VCaP (cell line): ENCODE measurements at regions not wholly inside any gene's neighbourhood (a gene's known extent, or its start where the extent isn't known, plus 50 kb on each side); places are given as distances from the start of the nearest gene placed in this dataset.

ENCODE experiments used
- H3K27ac ChIP-seq: fragments of 450-650 bp; 2 replicates; pipeline ENCODE4 v1.5.1; 2017
- TF ChIP-seq, protein P1 (sequence below): fragments of 450-650 bp; conservative IDR thresholded peaks from 2 replicates; pipeline ENCODE4 v1.5.1; 2017; ENCODE audit warnings: mild to moderate bottlenecking, moderate library complexity

GRCh38 chr9:84556556-84556955, 113.0 kb upstream of the NTRK2 start:
- TF ChIP-seq, protein P1, sequence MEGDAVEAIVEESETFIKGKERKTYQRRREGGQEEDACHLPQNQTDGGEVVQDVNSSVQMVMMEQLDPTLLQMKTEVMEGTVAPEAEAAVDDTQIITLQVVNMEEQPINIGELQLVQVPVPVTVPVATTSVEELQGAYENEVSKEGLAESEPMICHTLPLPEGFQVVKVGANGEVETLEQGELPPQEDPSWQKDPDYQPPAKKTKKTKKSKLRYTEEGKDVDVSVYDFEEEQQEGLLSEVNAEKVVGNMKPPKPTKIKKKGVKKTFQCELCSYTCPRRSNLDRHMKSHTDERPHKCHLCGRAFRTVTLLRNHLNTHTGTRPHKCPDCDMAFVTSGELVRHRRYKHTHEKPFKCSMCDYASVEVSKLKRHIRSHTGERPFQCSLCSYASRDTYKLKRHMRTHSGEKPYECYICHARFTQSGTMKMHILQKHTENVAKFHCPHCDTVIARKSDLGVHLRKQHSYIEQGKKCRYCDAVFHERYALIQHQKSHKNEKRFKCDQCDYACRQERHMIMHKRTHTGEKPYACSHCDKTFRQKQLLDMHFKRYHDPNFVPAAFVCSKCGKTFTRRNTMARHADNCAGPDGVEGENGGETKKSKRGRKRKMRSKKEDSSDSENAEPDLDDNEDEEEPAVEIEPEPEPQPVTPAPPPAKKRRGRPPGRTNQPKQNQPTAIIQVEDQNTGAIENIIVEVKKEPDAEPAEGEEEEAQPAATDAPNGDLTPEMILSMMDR: no peak
- no peak overlapping the region for H3K27ac ChIP-seq

DNA sequence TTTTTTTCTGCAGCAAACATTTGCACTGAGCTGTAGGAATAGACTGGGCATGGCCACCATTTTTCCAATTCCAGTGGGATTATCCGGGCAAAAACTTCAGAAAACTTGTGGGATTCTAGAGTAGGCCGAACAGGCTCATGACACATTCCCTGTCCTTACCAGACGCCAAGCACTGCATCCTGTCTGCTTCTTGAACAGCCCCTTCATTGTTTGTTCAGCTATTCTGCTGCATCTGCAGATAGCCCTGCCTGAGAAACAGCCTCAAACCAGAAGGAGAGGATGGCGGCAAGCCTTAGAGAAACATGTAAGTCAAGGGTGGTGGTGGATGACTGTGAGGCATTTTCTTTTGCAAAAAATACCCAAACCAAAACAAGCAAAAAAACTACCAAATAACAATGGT, 111.8 kb upstream of the NTRK2 start:
- H3K27ac ChIP-seq: no peak overlapping the region
- TF ChIP-seq, protein P1: no peak

GRCh38 chr9:84563691-84564090, 105.8 kb upstream of the NTRK2 start:
- H3K27ac ChIP-seq: no peak overlapping the region
- TF ChIP-seq, protein P1: no peak

DNA sequence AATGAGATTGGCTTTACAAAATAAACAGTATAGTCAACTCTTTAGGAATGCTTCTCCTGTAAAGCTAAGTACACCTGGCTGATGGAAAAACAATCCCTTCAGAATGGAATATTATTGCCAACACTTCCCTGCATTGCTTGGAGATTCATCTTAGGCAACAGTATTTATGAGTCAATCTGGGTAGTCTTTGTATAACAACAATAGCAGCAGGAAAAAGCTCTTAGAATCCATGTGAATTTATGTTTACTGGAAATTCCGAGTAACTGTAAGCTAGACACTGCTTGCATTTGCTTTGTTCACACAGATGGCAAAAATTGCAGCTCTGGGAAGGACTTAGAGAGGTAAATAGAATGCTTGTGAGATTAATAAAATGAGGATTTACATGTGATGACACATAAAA, 101.7 kb upstream of the NTRK2 start:
- TF ChIP-seq, protein P1: no peak
- H3K27ac ChIP-seq: no peak overlapping the region

GRCh38 chr9:84570482-84571154, 98.9 kb upstream of the NTRK2 start:
- no peak overlapping the region for H3K27ac ChIP-seq
- TF ChIP-seq, protein P1: no peak

DNA sequence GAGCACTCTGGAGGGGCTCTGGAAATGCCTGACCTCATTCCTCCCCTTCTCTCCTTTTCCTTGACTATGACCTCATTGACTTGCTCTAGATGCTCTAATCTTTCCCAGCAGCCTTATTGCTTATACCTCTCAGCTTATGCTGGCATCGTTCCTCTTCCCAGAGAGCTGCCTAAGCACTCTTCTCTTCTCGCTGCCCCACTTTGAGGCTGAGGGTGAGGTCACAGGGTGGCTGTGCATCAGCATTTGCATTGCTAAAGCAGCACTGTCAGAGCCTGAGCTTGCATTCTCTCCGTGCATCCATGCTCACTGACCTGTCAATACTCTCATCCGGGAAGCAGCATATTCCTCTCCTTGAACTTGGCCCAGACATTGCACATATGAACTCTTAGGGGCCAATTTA, 96.4 kb upstream of the NTRK2 start:
- TF ChIP-seq, protein P1: no peak

GRCh38 chr9:84575705-84576104, 93.8 kb upstream of the NTRK2 start:
- no peak overlapping the region for H3K27ac ChIP-seq
- TF ChIP-seq, protein P1: no peak

More for the DNA sequence above, 96.4 kb upstream of the NTRK2 start:
- H3K27ac ChIP-seq: no peak overlapping the region
